IPS DF 6.9 (cell line): ENCODE measurements at regions not wholly inside any gene's neighbourhood (a gene's known extent, or its start where the extent isn't known, plus 50 kb on each side); places are given as distances from the start of the nearest gene placed in this dataset.

Experiments
- DNase-seq: peaks from one replicate; pipeline ENCODE4 v3.0.0-alpha.2; 2013; ENCODE audit warnings: low read depth, low spot score
- H3K27ac ChIP-seq: one replicate; pipeline ENCODE4 v1.5.1; 2013; ENCODE audit warnings: low read length, control low read depth
- H3K27me3 ChIP-seq: 2 replicates; pipeline ENCODE4 v1.6.1; 2013; ENCODE audit warnings: mild to moderate bottlenecking, low read length; ENCODE audit not compliant: control insufficient read depth, insufficient read depth
- H3K36me3 ChIP-seq: 2 replicates; pipeline ENCODE4 v1.6.1; 2013; ENCODE audit warnings: low read length; ENCODE audit not compliant: control insufficient read depth, insufficient read depth
- H3K4me1 ChIP-seq: 2 replicates; pipeline ENCODE4 v1.6.1; 2013; ENCODE audit warnings: low read length; ENCODE audit not compliant: control insufficient read depth, insufficient read depth
- H3K4me3 ChIP-seq: 2 replicates; pipeline ENCODE4 v1.5.1; 2013; ENCODE audit warnings: mild to moderate bottlenecking, low read length
- H3K9me3 ChIP-seq: 2 replicates; pipeline ENCODE4 v1.6.1; 2013; ENCODE audit warnings: low read length, inconsistent platforms; ENCODE audit not compliant: control insufficient read depth, insufficient read depth
- WGBS: extraction: QIAGEN DNeasy Blood & Tissue Kit; methylation state at CpG from one replicate; pipeline ENCODE4 v1.1.7; 2013; ENCODE audit warnings: mixed read lengths, missing lambda C conversion rate; ENCODE audit not compliant: insufficient read length, insufficient coverage; 5-methylcytosine and 5-hydroxymethylcytosine counted together

DNA sequence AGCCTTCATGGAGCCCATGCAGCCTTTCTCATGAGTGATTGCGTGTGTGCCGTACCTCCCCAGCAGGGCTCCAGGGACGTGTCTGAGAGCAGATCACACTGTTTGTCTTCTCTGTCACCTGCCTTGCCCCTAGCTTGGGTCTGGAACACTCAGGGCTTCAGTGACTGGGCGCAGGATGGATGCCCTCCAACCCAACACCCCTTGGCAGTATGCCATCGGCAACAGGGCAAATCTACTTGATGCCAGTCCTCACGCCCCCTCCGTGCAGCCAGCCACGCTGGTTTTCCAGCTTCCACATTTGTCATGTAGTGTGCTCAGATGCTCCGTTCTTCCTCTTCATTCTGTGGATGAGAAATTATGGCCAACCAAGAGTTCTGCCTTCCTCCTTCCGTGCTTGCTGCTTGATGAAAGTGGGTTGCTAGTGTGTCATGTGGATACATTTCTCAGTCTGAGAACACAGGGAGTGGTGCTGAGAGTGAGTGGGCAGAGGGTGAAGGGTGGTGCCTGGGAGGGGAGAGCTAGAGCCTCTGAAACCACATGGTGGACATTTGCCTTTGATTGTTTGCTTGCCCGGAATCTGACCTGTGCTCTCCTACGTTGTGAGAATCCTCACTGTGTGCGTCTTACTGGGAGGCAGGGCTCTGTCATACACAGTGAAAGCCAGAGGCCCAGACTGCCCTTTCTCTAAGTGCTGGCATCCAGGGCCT, 97.2 kb downstream of the FAM43A start:
- WGBS, result no CpG with 5 or more reads among the region's 13 CpGs
- Histone ChIP-seq H3K27ac (no peak overlapping the region), H3K9me3 (no peaks in the 10 kb centered on the region), H3K4me3 (no peak overlapping the region), H3K27me3 (no peaks in the 10 kb centered on the region), H3K36me3 (no peaks in the 10 kb centered on the region), H3K4me1 (no peaks in the 10 kb centered on the region)
- DNase-seq, result no peak

DNA sequence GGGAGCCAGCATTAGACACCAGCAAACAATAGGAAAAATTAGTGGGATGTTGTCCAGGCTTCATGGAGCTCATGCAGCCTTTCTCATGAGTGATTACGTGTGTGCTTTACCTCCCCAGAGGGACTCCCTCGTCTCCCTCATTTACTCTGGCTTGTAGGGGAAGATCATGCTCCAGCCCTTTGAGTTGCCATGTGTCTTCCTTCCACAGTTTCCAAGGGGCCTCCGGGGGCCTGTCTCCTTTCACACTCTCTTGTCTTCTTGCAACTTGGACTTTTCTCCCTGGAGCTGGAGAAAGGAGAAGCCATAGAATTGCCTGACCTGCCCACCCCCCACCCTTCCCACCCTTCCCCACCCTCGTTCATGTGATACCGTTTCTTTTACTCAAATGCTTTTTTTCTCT, 98.7 kb downstream of the FAM43A start:
- DNase-seq, result no peak
- Histone ChIP-seq H3K36me3 (no peaks in the 10 kb centered on the region), H3K4me1 (no peaks in the 10 kb centered on the region), H3K27ac (no peak overlapping the region), H3K4me3 (no peak overlapping the region), H3K27me3 (no peaks in the 10 kb centered on the region), H3K9me3 (no peaks in the 10 kb centered on the region)
- WGBS, result no CpG with 5 or more reads among the region's 5 CpGs

DNA sequence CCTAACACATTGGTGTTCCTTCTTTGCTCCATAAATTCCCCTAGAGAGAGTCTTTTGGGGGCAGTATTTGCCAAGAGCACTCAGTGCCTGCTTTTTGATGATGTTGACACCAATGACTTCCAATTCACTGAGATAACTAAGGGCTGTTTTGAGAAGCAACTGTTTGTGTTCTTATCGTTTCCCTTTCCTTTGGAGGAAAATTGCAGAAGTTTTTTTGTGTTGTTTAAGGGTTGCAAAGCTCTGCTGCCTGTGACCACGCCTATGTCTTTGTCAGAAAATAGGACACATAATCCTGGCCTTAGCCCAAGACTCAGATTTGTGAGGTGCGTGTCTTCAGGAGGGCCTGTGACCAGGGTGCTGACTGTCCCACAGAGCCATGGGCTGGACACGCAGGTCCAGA, 99.6 kb downstream of the FAM43A start:
- H3K36me3 ChIP-seq, result no peaks in the 10 kb centered on the region
- no peaks in the 10 kb centered on the region for H3K27me3 ChIP-seq
- no peaks in the 10 kb centered on the region for H3K9me3 ChIP-seq
- no peak overlapping the region for H3K27ac ChIP-seq
- WGBS, result no CpG with 5 or more reads among the region's 4 CpGs
- DNase-seq, result no peak
- no peak overlapping the region for H3K4me3 ChIP-seq
- no peaks in the 10 kb centered on the region for H3K4me1 ChIP-seq

DNA sequence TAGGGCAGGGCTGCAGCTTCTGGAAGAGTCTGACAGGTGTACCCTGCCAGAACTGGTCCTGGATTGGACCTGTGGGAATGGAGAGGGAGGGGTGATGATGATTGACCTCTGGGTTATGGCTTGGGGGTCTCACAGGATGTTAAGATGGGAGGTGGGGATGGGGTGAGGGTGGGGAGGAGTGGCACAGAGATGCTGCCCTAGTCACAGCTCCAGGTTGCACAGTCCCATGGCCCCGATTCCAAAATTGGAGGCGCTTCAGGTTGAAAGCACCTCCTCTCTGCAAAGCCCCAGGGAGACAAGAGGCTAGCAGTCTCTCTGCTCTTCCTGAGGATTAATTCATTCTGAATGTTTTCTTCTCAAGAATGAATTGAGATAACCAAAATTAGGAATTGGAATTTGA, 101.4 kb downstream of the FAM43A start:
- no peak for DNase-seq
- Histone ChIP-seq H3K9me3 (no peaks in the 10 kb centered on the region), H3K4me1 (no peaks in the 10 kb centered on the region), H3K27me3 (no peaks in the 10 kb centered on the region), H3K4me3 (no peak overlapping the region), H3K36me3 (no peaks in the 10 kb centered on the region), H3K27ac (no peak overlapping the region)
- no CpG with 5 or more reads among the region's 2 CpGs for WGBS

DNA sequence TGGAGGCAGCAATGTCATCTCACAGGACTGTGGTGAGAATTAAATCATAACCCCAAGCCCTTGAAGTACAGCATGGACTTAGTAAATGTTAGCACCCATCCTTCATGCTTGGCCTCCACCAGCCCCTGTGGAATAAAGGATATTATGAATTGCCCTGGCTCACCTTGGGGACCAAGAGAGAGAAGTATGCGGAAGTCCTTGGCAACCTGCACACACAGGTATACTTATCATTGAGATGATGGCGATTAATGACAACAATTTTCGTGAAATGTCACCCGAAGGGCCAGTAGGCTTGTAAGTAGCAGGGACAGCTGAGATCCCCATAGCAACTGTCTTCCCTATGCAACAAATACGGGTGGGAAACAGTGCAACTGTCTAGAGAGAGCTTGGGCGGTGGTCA, 102.0 kb downstream of the FAM43A start:
- DNase-seq, result no peak
- Histone ChIP-seq H3K27me3 (no peaks in the 10 kb centered on the region), H3K36me3 (no peaks in the 10 kb centered on the region), H3K27ac (no peak overlapping the region), H3K4me3 (no peak overlapping the region), H3K4me1 (no peaks in the 10 kb centered on the region), H3K9me3 (no peaks in the 10 kb centered on the region)
- no CpG with 5 or more reads among the region's 6 CpGs for WGBS

DNA sequence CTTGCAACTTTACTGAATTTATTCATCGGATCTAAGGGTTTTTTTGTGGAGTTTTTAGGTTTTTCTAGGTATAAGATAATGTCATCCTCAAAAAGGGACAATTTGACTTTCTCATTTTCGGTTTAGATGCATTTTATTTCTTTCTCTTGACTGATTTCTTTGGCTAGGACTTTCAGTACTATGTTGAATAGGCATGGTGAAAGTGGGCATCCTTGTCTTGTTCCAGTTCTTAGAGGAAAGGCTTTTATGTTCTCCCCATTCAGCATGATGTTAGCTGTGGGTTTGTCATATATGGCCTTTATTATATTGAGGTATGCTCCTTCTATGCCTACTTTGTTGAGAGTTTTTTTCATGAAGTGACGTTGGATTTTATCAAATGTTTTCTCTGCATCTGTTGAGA, 106.7 kb downstream of the FAM43A start:
- Histone ChIP-seq H3K36me3 (no peaks in the 10 kb centered on the region), H3K4me1 (no peaks in the 10 kb centered on the region), H3K4me3 (no peak overlapping the region), H3K9me3 (no peaks in the 10 kb centered on the region), H3K27ac (no peak overlapping the region), H3K27me3 (no peaks in the 10 kb centered on the region)
- no peak for DNase-seq
- no CpG with 5 or more reads among the region's 3 CpGs for WGBS

DNA sequence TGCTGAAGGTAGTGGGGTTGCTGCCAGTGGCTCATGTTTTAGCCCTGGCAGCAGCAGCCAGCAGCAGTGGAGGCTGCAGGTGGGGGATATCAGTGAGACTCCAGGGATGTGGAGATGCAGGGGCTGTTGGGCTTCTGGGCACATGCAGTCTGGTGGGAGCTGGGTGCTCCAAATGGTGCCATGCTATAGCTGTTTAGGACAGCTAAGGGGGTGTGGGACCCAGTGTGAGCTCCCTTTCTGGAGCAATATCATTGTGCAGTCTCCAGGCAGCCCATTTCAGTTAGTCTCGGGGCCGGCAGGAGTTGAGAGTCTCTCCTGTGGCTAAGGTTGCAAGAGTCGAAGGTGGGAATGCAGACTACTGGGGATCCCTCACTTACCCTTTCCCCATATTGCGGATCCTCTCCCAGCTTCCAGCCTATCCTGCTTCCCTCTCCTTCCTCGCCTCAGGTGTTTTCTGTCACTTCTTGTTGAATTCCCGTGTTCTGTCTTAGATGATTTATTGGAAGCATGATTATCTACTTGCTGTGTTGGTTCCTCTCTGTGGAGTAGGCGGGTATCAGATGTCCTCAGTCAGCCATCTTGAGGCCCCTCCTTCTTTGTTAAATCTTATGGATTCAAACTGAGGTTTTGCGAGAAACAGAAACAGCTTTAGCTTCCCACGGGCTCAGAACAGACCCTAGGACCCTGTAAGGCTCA, 112.0 kb downstream of the FAM43A start:
- Histone ChIP-seq H3K4me1 (no peaks in the 10 kb centered on the region), H3K27ac (no peak overlapping the region), H3K4me3 (no peak overlapping the region), H3K36me3 (no peaks in the 10 kb centered on the region), H3K9me3 (no peaks in the 10 kb centered on the region), H3K27me3 (no peaks in the 10 kb centered on the region)
- no CpG with 5 or more reads among the region's 9 CpGs for WGBS
- no peak for DNase-seq

DNA sequence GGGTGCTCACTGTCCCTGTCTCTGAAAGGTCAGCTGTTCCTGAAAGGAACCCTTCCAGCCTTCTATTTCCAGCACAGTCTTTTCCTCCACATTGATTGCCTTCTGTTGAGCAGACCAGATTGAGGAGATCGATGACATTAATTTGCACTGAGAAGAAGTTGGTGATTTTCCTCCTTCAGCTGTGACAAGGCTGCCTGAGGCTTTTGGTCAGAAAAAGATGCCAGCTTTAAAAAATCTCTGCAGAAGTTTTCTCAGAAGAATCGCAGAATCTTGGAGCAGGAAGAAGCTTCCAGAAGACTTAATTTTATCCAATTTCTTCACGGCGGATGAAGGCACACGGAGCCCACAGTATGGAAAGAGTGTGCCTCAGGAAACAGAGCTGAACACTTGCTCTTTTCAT, 112.8 kb downstream of the FAM43A start:
- no CpG with 5 or more reads among the region's 5 CpGs for WGBS
- no peaks in the 10 kb centered on the region for H3K36me3 ChIP-seq
- no peak overlapping the region for H3K27ac ChIP-seq
- DNase-seq, result no peak
- no peaks in the 10 kb centered on the region for H3K4me1 ChIP-seq
- H3K27me3 ChIP-seq, result no peaks in the 10 kb centered on the region
- H3K4me3 ChIP-seq, result no peak overlapping the region
- H3K9me3 ChIP-seq, result no peaks in the 10 kb centered on the region

DNA sequence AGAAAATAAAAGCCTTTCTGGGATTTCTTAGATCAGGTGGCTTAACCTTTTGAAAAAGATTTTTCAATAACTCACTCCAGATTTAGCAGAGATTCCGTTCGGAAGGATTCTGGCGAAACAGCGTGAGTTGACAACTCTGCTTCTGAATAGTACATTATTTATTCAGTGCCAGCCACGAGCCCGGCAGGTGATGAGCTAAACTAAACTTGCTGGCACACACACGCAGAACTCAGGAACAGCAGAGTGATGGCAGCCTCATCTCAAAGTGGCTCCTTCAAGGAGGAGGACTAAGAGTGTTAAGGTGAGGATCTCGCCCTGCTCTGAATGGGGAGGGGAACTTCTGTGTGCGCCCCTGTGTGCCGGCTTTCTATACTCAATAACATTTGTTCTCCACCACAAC, 114.3 kb downstream of the FAM43A start:
- Histone ChIP-seq H3K27me3 (no peaks in the 10 kb centered on the region), H3K36me3 (no peaks in the 10 kb centered on the region), H3K4me3 (no peak overlapping the region), H3K4me1 (no peaks in the 10 kb centered on the region), H3K27ac (no peak overlapping the region), H3K9me3 (no peaks in the 10 kb centered on the region)
- no CpG with 5 or more reads among the region's 10 CpGs for WGBS
- no peak for DNase-seq

DNA sequence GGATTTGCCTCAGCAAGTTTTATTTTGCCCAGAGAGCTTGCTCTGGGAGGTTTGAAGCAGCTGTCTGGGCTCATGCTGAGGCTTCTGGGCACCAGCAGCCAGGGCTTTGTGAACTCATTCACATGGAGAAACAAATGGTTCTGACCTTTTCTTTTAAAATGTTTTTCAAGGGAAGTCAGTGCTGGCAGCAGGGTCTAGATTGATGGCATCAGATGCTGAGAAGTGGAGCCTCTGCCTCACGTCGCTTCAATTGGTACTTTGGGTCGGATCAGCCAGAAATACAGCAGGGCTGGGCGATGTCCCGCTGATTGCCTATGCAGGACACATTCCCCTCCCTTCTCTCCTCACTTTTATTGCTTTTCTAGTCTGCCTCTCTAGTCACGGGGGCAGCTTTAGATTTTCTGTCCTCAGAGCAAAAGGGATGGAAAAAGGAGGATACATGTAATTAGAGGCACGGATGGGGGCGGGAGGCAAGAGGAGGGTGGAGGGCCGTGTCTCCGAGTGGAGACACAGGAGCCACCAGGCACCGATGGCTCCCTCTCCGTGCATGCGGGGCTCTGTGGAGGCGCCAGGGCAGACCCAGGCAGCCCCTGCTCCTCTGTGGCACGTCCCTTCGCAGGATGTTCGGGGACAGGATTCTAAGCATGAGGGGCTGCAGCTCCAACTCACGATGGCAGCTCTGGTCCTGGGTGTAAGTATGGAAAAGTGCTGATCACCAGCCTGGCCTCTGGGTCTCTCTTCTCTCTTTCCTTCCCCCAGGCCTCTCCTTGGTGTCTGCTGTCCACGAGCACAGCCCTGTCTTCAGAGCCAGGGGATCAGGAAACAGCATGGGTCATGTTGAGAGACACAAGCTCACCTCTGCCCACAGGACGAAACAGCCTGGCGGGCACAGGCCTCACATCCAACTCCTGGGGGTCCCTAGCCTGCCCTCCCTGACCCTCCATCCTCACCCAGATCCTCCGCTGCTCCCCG, 116.1 kb downstream of the FAM43A start:
- Histone ChIP-seq H3K4me1 (no peaks in the 10 kb centered on the region), H3K4me3 (no peak overlapping the region), H3K36me3 (no peaks in the 10 kb centered on the region), H3K27me3 (0 out of 2 replicates have a peak, but pooled peaks cover 1% of the 10 kb centered on the region), H3K27ac (no peak overlapping the region), H3K9me3 (no peaks in the 10 kb centered on the region)
- no CpG with 5 or more reads among the region's 23 CpGs for WGBS
- no peak for DNase-seq
